SIG-M5 treated with dmso at 0.1 percent for 504 hours (cell line): ENCODE measurements at regions not wholly inside any gene's neighbourhood (a gene's known extent, or its start where the extent isn't known, plus 50 kb on each side); places are given as distances from the start of the nearest gene placed in this dataset.

Experiments used
- DNase-seq: peaks from one replicate; lab custom pipeline; 2025; ENCODE audit not compliant: unreplicated experiment; lab: John Stamatoyannopoulos, UW

- DNase-seq = no peak
Observed at GRCh38 chr9:4921449-4921848, 63.6 kb upstream of the JAK2 start.

DNA sequence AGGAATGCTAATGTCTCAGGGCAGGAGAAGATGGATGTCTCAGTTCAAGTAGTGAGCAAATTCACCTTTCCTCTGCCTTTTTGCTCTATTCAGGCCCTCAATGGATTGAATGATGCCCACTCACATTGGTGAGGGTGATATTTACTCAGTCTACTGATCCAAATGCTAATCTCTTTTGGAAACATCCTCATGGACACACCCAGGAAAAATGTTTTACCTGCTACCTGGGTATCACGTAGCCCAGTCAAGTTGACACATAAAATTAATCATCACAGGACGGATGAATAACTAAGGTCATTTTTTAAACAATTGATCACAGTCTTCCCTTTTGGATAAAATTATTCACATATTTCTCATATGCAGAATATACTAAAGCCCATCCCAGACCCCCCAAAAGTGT, 63.0 kb upstream of the JAK2 start:
- DNase-seq = no peak

DNA sequence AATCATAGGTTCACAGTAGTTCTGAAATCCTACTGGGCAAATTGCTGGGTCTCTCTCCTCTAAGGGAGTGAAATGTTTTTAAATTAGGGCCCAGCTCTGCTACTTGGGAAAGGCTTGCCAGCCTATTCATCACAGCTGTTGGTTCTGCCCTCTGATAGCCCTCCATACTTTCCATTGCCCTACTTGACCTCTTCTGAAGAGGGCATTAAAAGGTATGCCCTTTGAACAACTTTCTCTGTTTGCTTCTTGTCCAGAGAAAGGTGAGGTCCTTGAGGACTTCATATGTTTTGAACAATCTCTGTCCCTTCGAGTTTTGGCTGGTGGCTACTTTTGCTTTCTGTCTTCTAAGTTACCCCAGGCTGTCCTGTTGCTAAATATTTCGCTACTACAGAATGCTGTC, 62.3 kb upstream of the JAK2 start:
- DNase-seq = no peak

- DNase-seq = no peak
Observed at GRCh38 chr9:4923141-4923540, 61.9 kb upstream of the JAK2 start.

DNA sequence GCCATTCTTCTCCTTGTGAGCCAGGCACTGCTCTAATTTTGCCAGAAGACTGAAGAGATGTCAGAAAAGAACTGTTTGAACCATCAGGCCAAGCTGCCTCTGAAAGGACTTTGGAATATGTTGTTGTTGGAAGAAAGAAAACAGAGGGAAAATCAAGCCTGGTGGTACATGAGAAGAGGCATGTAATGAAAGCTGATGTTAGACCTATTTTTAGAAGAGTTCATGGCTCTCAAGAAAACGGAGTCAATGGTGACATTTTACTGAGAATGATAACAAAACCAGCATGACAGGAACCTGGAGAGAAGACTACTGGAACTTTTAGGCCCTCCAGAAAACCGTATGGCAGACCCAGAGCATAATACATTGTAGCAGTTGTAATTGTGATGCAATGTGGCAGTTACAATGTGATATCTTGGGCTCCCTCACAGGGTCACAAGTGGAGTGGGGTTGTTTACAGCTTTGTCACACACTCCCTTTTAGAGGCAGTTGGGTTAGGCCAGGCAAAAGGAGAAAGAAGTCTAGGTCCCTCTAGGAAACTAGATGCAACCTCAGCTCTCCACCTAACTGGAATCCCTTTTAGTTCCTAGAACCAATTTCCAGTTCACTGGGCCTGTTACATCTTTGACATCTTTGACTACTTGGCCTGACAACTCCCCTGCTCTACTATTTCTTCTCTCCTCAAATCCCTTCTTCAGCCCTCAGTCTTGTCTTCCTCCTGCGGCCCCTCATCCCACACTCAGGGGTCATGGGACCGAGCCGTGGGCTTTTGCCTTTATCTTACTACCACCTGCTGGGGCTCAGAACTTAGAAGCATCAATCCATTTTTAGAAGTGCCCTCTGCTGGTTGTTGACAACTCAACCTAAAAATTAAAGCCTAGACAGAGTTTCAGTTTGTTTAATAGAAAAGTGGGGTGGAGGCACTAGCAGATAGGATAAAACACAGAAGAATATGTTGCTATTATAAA, 61.2 kb upstream of the JAK2 start:
- peak; percentile 29 for DNase-seq

DNA sequence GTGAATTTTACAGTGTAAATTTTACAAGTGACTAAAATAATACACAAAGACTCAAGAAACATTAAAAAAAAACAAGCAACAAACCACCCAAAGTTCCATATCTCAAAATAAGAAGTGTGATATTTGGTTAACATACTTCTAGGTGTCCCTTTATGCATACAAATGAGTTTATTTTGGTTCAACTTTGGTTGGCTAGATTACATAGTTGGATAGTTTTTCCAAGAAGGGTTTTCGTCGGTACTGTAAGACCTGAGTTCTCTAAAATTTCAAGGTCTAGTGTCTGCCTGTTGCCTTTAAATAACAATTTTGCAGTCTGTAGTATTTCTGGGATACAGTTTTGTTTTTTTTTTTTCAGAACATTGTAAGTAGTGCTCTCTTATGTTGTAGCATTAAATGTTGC, 58.8 kb upstream of the JAK2 start:
- no peak for DNase-seq

- no peak for DNase-seq
Observed at GRCh38 chr9:4927043-4927471, 58.0 kb upstream of the JAK2 start.

DNA sequence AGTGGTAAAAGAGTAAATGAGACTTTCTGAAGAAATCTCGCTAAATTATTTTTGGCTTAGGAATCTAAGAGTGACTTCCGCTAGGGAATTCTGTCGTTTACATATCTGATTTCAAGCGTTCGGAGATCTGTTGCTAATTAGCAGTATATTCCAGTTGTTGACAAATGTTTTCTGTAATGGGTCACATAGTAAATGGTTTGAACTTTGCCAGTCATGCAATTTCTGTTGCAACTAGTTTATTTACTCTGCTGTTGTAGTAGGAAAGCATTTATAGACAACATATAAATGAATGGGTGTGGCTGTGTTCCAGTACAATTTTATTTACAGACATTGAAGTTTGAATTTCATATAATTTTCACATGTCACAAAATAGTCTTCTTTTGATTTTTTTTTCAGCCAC, 57.4 kb upstream of the JAK2 start:
- DNase-seq = no peak

GRCh38 chr9:4929917-4930316, 55.2 kb upstream of the JAK2 start:
- no peak for DNase-seq

GRCh38 chr9:4932681-4933080, 52.4 kb upstream of the JAK2 start:
- no peak for DNase-seq

DNA sequence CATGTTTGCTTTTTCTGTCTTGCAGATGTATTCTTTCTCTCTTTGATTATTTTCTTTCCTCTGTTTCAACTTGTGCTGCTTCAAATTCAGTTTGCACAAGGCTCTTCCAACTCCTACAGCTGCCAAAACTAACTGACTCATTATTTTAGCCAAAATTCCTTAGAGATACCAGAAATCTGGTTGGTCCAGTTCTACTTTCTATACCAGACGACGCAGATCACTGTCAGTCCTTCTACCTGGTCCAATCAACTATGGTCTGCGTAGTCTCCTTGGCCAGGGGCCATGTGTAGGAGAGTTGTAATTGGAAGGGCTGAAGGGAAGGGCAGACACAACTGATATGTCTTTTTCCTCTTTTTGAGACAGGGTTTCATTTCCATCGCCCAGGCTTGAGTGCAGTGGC, 51.9 kb upstream of the JAK2 start:
- DNase-seq = peak; percentile 23

DNA sequence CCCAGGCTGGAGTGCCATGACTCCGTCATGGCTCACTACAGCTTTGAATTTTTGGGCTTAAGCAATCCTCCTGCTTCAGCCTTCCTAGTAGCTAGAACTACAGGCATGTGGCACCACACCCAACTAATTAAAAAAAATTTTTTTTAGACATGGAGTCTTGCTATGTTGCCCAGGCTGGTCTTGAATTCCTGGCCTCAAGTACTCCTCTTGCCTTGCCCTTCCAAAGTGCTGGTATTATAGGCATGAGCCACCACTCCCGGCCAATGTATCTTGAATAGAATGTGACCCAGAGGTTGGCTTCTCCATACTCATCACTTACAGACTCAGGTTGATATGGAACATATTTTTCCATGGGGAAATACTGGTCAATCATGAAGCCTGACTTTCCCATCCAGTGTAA, 51.2 kb upstream of the JAK2 start:
- DNase-seq = no peak

GRCh38 chr9:4935001-4935672, 49.9 kb upstream of the JAK2 start:
- DNase-seq = no peak
